Ectodermal cell (in vitro differentiated cells): ENCODE measurements at regions not wholly inside any gene's neighbourhood (a gene's known extent, or its start where the extent isn't known, plus 50 kb on each side); places are given as distances from the start of the nearest gene placed in this dataset.
A peak's percentile ranks its signal among the peaks of the same experiment; 100 is the strongest.

Experiments used
- H3K27ac ChIP-seq: 2 replicates; pipeline ENCODE4 v1.7.0; 2013; ENCODE audit warnings: mild to moderate bottlenecking, low read depth, low read length; ENCODE audit not compliant: insufficient read depth, poor library complexity, severe bottlenecking
- H3K27me3 ChIP-seq: 2 replicates; pipeline ENCODE4 v1.7.0; 2013; ENCODE audit warnings: mild to moderate bottlenecking, low read length; ENCODE audit not compliant: insufficient read depth, control insufficient read depth, poor library complexity, severe bottlenecking
- H3K36me3 ChIP-seq: one replicate; pipeline ENCODE4 v1.7.0; 2013; ENCODE audit warnings: low read length; ENCODE audit not compliant: control insufficient read depth, insufficient read depth
- H3K4me1 ChIP-seq: one replicate; pipeline ENCODE4 v1.7.0; 2013; ENCODE audit warnings: low read length; ENCODE audit not compliant: control insufficient read depth, insufficient read depth
- H3K4me3 ChIP-seq: 2 replicates; pipeline ENCODE4 v1.7.0; 2013; ENCODE audit warnings: low read depth, low read length, control low read depth; ENCODE audit not compliant: insufficient read depth
- H3K9me3 ChIP-seq: 2 replicates; pipeline ENCODE4 v1.7.0; 2013; ENCODE audit warnings: mild to moderate bottlenecking, low read length, moderate library complexity; ENCODE audit not compliant: control insufficient read depth
- WGBS, 2 experiments: methylation state at CpG; one replicate each; pipeline ENCODE4 v1.1.7; 2013; ENCODE audit warnings: missing lambda C conversion rate in 2 of 2; 5-methylcytosine and 5-hydroxymethylcytosine counted together

DNA sequence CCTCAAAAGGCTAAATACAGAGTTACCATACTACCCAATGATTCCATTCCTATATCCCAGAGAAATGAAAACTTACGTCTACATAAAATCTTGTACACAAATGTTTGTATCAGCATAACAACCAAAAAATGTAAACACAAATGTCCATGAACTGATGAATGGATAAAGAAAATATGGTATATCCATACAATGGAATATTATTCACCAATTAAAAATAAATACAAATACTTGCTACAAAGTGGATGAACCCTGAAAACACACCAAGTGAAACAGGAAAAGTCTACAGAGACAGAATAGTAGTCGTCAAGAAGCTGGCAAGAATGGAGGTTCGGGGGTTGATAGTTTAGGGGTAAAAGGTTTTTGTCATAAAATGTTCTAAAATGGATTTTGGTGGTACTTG lies 54.0 kb upstream of the ANKRD28 start:
- WGBS, 2 experiments: 97 to 98% methylated on average over 3 of the region's 3 CpGs
- H3K27ac ChIP-seq: no peak overlapping the region
- no peak overlapping the region for H3K4me3 ChIP-seq
- no peaks in the 10 kb centered on the region for H3K36me3 ChIP-seq
- H3K9me3 ChIP-seq: no peaks in the 10 kb centered on the region
- peaks cover 3% of the 10 kb centered on the region for H3K4me1 ChIP-seq
- no peaks in the 10 kb centered on the region for H3K27me3 ChIP-seq

DNA sequence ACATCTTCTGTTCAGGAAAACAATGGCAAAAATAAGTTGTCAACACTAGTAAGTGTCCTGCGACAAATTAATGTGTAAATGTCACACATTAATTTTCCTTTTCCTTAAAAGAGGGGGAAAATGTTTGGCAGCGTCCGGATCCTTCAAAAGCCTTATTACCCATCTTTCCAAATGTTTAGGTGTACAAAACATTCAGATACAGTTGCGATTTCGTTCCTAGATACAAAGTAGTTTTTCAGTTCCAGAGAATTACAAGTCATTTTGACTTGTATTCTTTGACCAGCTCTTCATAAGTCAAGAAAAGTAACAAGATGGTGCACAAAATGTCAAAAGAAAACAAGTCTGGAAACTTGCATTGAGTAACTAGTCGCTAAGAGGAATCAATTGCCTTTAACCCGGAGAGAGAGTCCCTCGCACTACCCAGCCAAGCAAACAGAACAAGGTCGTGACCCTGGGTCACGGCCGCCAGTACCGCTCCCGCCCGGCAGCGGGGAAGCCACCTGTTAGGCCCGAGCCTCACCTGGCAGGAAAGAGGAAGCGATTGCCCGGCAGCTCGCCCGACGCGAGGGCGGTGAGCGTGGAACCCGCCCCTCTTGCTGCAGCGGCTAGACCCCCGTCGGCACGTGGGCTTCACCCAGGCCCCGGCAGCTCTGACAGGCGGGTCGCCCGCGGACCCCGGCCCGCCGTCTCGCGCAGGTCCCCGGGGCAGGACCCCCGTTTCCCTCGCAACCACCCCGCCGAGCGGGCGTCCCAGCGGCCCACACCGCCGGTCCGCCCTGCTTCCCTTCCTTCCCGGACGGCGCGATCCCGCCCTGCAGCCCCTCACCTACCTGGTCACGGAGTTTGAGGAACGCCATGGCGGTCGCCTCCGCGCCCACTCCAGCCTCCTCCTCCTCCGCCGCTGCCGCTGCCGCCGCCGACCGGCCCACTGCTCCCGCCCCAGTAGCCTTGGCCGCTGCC lies 61.0 kb upstream of the ANKRD28 start:
- 4 to 5% methylated on average over 70 of the region's 70 CpGs for WGBS, 2 experiments
- no peaks in the 10 kb centered on the region for H3K36me3 ChIP-seq
- peaks cover 6% of the 10 kb centered on the region for H3K4me1 ChIP-seq
- no peak overlapping the region for H3K27ac ChIP-seq
- no peaks in the 10 kb centered on the region for H3K9me3 ChIP-seq
- peak overlapping the region; percentile 53 for H3K4me3 ChIP-seq
- peaks cover 8% of the 10 kb centered on the region for H3K27me3 ChIP-seq

DNA sequence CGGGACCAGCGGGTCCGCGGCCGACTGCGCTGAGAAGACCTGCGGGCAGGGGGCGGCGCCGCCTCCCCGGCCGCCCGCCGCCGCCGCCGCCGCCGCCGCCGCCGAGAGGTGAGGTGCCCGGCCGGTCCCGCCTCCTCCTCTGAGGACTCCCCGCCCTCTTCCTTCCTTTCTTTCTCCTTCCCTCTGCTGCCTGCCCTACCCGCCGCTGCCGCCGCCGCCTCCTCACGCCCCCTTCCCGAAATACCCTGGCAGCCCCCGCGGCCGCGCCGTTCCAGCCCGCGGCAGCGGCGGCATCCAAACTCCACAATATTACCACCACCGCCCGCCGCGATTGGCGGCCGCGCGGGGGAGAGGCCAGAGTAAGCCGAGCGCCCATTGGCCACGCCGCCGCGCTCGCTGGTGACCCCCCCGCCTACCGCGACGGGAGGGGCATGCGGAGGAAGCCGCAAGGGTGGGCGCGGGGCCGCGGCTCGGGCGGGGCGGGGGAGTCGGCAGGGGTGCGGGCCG lies 61.8 kb upstream of the ANKRD28 start:
- H3K4me1 ChIP-seq: peaks cover 6% of the 10 kb centered on the region
- peak overlapping the region; percentile 69 for H3K27ac ChIP-seq
- peak overlapping the region; percentile 53 for H3K4me3 ChIP-seq
- H3K36me3 ChIP-seq: no peaks in the 10 kb centered on the region
- WGBS, 2 experiments: 0% methylated on average over 73 of the region's 73 CpGs
- no peaks in the 10 kb centered on the region for H3K9me3 ChIP-seq
- H3K27me3 ChIP-seq: peaks cover 8% of the 10 kb centered on the region

DNA sequence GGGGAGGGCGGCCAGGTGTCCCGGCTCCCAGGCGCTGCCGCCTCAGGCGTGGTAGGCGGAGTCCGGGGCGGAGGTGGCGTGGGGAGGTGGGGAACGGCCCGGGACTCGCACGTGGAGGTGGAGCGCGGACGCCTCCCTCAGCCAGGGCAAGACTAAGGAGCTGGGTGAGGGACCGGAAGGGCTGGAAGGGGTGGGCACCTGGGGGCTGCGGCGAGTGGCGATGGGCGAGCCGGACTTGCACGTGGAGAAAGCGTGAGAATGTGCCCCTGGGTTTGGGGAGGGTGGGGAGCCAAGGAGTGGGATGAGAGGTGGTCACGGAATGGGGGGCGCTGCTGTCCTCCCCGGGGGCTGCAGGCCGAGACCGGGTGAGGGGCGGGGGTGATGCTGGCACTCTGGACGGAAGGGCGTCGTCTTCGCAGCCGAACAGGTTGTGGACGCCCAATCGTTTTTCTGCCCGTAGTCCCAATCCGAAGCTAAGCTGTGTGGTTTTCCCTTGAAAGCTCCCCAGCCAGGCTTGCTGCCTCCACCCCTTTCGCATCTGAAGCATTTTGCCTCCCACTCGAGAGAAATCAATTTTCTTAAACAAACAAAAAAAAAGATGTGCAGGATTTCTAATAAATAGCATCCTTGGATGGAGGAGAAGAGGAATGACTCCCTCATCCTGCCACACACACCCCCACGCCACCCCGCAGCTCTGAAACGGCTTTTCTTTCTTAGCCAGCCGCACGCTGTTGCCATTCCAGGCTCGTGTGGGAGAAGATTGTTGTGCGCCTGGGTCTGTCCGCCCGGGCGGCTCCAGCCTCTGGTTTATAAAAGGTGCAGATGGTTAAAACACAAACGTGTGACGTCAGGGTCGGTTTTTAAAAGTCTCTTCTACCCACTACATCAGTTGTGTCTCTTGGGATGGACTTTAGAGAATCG lies 62.5 kb upstream of the ANKRD28 start:
- Histone ChIP-seq H3K4me3 (peak overlapping the region; percentile 53), H3K27ac (peak overlapping the region; percentile 69), H3K4me1 (peaks cover 6% of the 10 kb centered on the region), H3K9me3 (no peaks in the 10 kb centered on the region), H3K27me3 (peaks cover 8% of the 10 kb centered on the region), H3K36me3 (no peaks in the 10 kb centered on the region)
- 10 to 13% methylated on average over 53 to 55 of the region's 55 CpGs for WGBS, 2 experiments

DNA sequence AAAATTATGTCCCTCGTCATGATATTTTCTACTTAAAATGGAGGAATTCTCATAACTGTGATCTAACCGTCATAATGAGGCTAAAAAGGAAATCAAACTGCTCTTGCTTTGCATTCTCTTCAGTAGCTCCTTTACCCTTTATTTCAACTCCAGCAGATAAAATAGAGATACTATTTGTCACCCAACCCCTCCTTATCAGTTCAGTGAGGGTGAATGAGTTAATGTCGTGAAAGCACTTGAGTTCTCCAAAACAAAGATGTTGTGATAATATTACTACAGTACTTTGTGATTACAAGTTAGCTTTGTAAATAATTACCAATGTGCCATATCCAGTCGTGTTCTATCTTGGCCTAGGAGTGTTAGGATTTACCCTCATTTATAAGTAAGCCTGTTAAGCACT lies 63.4 kb upstream of the ANKRD28 start:
- peaks cover 6% of the 10 kb centered on the region for H3K4me1 ChIP-seq
- H3K4me3 ChIP-seq: no peak overlapping the region
- 90 to 92% methylated on average over 2 to 3 of the region's 4 CpGs for WGBS, 2 experiments
- H3K27ac ChIP-seq: no peak overlapping the region
- peaks cover 8% of the 10 kb centered on the region for H3K27me3 ChIP-seq
- no peaks in the 10 kb centered on the region for H3K36me3 ChIP-seq
- no peaks in the 10 kb centered on the region for H3K9me3 ChIP-seq

DNA sequence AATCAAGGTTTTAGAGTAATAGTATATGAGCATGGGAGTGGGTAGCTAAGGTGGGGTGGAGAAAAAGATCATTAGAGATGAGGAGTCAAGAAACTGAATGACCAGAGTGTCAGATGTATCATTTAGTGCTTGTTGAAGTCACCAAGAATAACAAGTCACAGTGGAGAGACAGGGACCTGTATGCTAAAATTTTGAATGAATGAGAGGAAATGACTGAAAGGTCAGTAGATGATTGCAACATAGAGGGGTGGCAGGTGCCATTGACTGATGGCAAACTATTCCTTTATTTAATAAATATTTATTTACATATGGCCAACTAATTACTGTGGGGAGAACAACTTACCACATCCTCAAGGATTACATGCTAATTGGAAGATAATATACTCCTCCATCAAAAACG lies 75.0 kb upstream of the ANKRD28 start:
- no peaks in the 10 kb centered on the region for H3K9me3 ChIP-seq
- H3K27ac ChIP-seq: no peak overlapping the region
- H3K4me1 ChIP-seq: no peaks in the 10 kb centered on the region
- no peak overlapping the region for H3K4me3 ChIP-seq
- WGBS, 2 experiments: 78 to 96% methylated on average over 1 of the region's 1 CpG
- H3K27me3 ChIP-seq: no peaks in the 10 kb centered on the region
- H3K36me3 ChIP-seq: no peaks in the 10 kb centered on the region

DNA sequence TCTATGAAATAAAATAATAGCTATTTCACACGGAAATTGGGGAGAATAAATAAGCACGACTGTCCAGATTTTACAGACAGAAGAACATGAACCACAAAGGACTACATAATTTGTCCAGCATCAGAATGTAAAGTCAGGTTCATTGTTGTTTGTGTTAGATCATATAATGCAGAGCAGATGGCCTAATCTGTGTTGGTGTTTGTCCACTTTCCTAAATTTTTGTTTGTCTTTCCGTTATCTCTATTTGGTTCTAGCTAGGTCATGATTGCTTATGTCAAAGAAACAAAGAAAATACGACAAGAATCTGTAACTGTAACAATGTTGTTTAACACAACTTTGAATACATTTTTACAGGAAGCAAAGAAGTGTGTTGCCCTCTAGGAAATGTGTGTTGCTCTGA lies 75.6 kb upstream of the ANKRD28 start:
- H3K4me1 ChIP-seq: no peaks in the 10 kb centered on the region
- 67 to 72% methylated on average over 3 to 4 of the region's 4 CpGs for WGBS, 2 experiments
- no peak overlapping the region for H3K4me3 ChIP-seq
- no peaks in the 10 kb centered on the region for H3K9me3 ChIP-seq
- H3K36me3 ChIP-seq: no peaks in the 10 kb centered on the region
- no peaks in the 10 kb centered on the region for H3K27me3 ChIP-seq
- no peak overlapping the region for H3K27ac ChIP-seq

DNA sequence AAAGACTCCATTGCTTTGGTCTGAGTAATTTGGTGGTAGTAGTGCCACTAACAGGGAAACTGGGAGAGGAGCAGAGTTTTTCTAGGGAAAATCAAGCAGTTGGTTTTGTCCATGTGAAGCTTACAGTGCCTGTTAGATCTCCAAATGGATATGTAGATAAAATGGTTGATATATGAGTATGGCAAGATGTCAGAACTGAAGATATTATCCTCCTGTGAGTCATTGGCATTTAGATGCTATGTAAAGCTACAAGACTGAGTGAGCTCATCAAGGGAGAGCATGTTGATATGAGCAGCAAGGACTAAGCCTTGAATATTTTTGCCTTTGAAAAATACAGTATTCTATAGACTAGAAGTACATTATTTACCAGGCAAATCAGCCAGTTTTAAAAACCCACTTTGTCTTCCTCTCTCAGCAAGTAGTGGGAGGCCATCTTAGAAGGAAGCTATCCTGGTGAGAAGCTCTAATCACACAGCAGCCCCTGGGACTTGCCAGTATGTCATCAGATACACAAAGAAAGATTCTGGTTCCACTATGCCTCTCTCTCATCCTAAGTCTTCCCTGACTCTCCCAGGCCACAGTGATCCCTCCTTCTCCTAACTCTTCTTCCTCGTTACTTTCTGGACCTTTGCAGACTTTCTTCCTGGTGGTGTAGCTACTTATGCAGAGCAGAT lies 77.4 kb upstream of the ANKRD28 start:
- Histone ChIP-seq H3K27me3 (no peaks in the 10 kb centered on the region), H3K9me3 (no peaks in the 10 kb centered on the region), H3K36me3 (no peaks in the 10 kb centered on the region), H3K27ac (no peak overlapping the region), H3K4me3 (no peak overlapping the region), H3K4me1 (no peaks in the 10 kb centered on the region)
- 100% methylated on average over 1 of the region's 1 CpG; no CpG with 5 or more reads in 1 of the 2 experiments for WGBS, 2 experiments

DNA sequence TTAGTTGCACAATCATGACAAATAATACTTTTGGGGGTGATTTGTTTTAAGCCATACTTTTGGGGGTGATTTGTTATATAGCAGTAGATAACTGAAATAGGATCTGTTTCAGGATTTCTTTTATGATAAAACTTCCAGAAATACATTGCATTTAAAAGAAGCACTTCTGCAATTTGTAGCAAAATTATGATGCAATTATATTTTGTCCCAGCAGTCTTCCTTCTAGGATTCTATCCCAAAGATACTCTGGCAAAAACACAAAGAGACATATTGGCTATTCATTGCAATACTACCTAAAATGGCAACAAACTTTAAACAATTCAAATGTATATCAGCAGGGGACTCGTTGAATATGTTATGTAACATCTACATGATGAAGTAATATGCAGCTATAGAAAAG lies 78.9 kb upstream of the ANKRD28 start:
- no peaks in the 10 kb centered on the region for H3K36me3 ChIP-seq
- no peak overlapping the region for H3K4me3 ChIP-seq
- 92 to 100% methylated on average over 1 of the region's 1 CpG for WGBS, 2 experiments
- no peaks in the 10 kb centered on the region for H3K27me3 ChIP-seq
- H3K4me1 ChIP-seq: no peaks in the 10 kb centered on the region
- H3K27ac ChIP-seq: no peak overlapping the region
- H3K9me3 ChIP-seq: no peaks in the 10 kb centered on the region
